ENCODE measurements at regions not wholly inside any gene's neighbourhood (a gene's known extent, or its start where the extent isn't known, plus 50 kb on each side); places are given as distances from the start of the nearest gene placed in this dataset.

DNA sequence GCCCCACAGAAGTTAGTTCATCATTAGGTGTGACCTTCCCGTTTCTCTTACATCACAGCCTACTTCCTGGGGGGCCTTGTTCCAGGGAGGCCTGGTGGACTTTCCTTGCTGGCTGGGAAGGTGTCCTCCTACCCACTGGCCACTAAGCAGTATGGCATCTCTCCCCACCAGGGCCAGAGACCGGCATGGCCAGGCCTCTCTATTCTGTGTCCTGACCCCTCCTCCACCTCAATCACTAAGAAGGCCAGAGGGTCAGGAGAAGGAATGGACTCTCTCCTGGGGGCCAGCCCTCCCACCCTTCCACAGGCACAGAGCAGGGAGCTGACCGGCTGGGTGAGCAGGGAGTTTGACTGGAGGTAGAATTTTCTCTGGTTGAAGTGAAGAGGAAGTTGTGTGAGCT is 81.9 kb downstream of the PJA1 start:
- Histone ChIP-seq H4K20me1 (ENCODE audit: insufficient read depth) (no peaks in the 10 kb centered on the region), H3K27me3 (ENCODE audit: insufficient read depth) (peaks cover 16% of the 10 kb centered on the region; the same call in 1 of the 2 replicates), H3K79me2 (ENCODE audit: insufficient read depth) (no peaks in the 10 kb centered on the region), H3K9me2 (no peaks in the 10 kb centered on the region), H3K9ac (no peak overlapping the region), H3K4me3 (ENCODE audit: low read depth in 2 of 2, low read length in 1 of 2) (no peak overlapping the region), H3K4me2 (no peak overlapping the region), H2AFZ (ENCODE audit: low read depth) (no peak overlapping the region), H3K4me1 (ENCODE audit: control insufficient read depth in 1 of 2, insufficient read depth in 2 of 2, low read depth in 1 of 2, low read length in 1 of 2) (peaks cover 0 to 23% of the 10 kb centered on the region in 2 experiments; a peak in 1 of 4 replicates), H3K36me3 (replicated peaks in 1 of 2; ENCODE audit: control insufficient read depth in 1 of 2, insufficient read depth in 2 of 2, low read length in 1 of 2) (no peaks in the 10 kb centered on the region), H3K27ac (ENCODE audit: low read depth in 2 of 2, low read length in 1 of 2) (no peak overlapping the region), H3K9me3 (no peaks in the 10 kb centered on the region), H3F3A (replicated peaks; ENCODE audit: insufficient read depth) (no peaks in the 10 kb centered on the region)
- POLR2A ChIA-PET, result no interaction called here
- CTCF ChIA-PET, result interaction anchor here (1.1 to 5.0 kb wide), 3 partner anchors 10 to 255 kb away, joined by 3 to 36 read pairs (median 4); partner anchors contain the start of gene EFNB1
- DNase-seq, result no peak
- no peak for TF ChIP-seq TEAD4 (IDR thresholded peaks at IDR 0.05; ENCODE audit: borderline replicate concordance, insufficient read depth)
- TF ChIP-seq, protein P1, sequence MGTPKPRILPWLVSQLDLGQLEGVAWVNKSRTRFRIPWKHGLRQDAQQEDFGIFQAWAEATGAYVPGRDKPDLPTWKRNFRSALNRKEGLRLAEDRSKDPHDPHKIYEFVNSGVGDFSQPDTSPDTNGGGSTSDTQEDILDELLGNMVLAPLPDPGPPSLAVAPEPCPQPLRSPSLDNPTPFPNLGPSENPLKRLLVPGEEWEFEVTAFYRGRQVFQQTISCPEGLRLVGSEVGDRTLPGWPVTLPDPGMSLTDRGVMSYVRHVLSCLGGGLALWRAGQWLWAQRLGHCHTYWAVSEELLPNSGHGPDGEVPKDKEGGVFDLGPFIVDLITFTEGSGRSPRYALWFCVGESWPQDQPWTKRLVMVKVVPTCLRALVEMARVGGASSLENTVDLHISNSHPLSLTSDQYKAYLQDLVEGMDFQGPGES (IDR thresholded peaks at IDR 0.05; ENCODE audit: low read depth, low read length), result no peak
- TF ChIP-seq, protein P2, sequence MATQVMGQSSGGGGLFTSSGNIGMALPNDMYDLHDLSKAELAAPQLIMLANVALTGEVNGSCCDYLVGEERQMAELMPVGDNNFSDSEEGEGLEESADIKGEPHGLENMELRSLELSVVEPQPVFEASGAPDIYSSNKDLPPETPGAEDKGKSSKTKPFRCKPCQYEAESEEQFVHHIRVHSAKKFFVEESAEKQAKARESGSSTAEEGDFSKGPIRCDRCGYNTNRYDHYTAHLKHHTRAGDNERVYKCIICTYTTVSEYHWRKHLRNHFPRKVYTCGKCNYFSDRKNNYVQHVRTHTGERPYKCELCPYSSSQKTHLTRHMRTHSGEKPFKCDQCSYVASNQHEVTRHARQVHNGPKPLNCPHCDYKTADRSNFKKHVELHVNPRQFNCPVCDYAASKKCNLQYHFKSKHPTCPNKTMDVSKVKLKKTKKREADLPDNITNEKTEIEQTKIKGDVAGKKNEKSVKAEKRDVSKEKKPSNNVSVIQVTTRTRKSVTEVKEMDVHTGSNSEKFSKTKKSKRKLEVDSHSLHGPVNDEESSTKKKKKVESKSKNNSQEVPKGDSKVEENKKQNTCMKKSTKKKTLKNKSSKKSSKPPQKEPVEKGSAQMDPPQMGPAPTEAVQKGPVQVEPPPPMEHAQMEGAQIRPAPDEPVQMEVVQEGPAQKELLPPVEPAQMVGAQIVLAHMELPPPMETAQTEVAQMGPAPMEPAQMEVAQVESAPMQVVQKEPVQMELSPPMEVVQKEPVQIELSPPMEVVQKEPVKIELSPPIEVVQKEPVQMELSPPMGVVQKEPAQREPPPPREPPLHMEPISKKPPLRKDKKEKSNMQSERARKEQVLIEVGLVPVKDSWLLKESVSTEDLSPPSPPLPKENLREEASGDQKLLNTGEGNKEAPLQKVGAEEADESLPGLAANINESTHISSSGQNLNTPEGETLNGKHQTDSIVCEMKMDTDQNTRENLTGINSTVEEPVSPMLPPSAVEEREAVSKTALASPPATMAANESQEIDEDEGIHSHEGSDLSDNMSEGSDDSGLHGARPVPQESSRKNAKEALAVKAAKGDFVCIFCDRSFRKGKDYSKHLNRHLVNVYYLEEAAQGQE (IDR thresholded peaks at IDR 0.05; ENCODE audit: low read depth, low read length), result no peak
- TF ChIP-seq, protein P3, sequence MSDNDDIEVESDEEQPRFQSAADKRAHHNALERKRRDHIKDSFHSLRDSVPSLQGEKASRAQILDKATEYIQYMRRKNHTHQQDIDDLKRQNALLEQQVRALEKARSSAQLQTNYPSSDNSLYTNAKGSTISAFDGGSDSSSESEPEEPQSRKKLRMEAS (IDR thresholded peaks at IDR 0.05; ENCODE audit: low read depth), result no peak
- no peak for TF ChIP-seq JUND (IDR thresholded peaks at IDR 0.05)
- TF ChIP-seq, protein P4, sequence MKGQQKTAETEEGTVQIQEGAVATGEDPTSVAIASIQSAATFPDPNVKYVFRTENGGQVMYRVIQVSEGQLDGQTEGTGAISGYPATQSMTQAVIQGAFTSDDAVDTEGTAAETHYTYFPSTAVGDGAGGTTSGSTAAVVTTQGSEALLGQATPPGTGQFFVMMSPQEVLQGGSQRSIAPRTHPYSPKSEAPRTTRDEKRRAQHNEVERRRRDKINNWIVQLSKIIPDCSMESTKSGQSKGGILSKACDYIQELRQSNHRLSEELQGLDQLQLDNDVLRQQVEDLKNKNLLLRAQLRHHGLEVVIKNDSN (IDR thresholded peaks at IDR 0.05; ENCODE audit: borderline replicate concordance, low read depth), result no peak
- TF ChIP-seq, protein P5, sequence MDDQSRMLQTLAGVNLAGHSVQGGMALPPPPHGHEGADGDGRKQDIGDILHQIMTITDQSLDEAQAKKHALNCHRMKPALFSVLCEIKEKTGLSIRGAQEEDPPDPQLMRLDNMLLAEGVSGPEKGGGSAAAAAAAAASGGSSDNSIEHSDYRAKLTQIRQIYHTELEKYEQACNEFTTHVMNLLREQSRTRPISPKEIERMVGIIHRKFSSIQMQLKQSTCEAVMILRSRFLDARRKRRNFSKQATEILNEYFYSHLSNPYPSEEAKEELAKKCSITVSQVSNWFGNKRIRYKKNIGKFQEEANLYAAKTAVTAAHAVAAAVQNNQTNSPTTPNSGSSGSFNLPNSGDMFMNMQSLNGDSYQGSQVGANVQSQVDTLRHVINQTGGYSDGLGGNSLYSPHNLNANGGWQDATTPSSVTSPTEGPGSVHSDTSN (IDR thresholded peaks at IDR 0.05), result no peak
- TF ChIP-seq, protein P6, sequence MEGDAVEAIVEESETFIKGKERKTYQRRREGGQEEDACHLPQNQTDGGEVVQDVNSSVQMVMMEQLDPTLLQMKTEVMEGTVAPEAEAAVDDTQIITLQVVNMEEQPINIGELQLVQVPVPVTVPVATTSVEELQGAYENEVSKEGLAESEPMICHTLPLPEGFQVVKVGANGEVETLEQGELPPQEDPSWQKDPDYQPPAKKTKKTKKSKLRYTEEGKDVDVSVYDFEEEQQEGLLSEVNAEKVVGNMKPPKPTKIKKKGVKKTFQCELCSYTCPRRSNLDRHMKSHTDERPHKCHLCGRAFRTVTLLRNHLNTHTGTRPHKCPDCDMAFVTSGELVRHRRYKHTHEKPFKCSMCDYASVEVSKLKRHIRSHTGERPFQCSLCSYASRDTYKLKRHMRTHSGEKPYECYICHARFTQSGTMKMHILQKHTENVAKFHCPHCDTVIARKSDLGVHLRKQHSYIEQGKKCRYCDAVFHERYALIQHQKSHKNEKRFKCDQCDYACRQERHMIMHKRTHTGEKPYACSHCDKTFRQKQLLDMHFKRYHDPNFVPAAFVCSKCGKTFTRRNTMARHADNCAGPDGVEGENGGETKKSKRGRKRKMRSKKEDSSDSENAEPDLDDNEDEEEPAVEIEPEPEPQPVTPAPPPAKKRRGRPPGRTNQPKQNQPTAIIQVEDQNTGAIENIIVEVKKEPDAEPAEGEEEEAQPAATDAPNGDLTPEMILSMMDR (IDR thresholded peaks at IDR 0.05), result no peak
- no peak for TF ChIP-seq SMC3 (IDR thresholded peaks at IDR 0.05; ENCODE audit: low read depth, low read length)
- TF ChIP-seq EP300 (IDR thresholded peaks at IDR 0.05; ENCODE audit: borderline replicate concordance in 1 of 2, low read depth in 1 of 2, low read length in 1 of 2), result no peak
- TF ChIP-seq MXI1 (IDR thresholded peaks at IDR 0.05; ENCODE audit: low read depth, low read length), result no peak
- no peak for TF ChIP-seq RXRA (IDR thresholded peaks at IDR 0.05; ENCODE audit: borderline replicate concordance, low read depth)
- TF ChIP-seq POLR2AphosphoS5 (IDR thresholded peaks at IDR 0.05; ENCODE audit: low read depth, low read length), result no peak
- TF ChIP-seq RCOR1 (IDR thresholded peaks at IDR 0.05; ENCODE audit: low read length), result no peak
- TF ChIP-seq MEF2A (IDR thresholded peaks at IDR 0.05; ENCODE audit: borderline replicate concordance, low read depth), result no peak
- TF ChIP-seq RAD21 (IDR thresholded peaks at IDR 0.05; ENCODE audit: low read length), result no peak
- TF ChIP-seq FOXM1 (IDR thresholded peaks at IDR 0.05; ENCODE audit: low read depth), result no peak
- TF ChIP-seq TCF12 (IDR thresholded peaks at IDR 0.05), result no peak
- 40% methylated on average over 2 of the region's 3 CpGs for WGBS (ENCODE audit: low lambda C conversion rate)

Measured in SK-N-SH (cell line).